ENCODE measurements at regions not wholly inside any gene's neighbourhood (a gene's known extent, or its start where the extent isn't known, plus 50 kb on each side); places are given as distances from the start of the nearest gene placed in this dataset.

DNA sequence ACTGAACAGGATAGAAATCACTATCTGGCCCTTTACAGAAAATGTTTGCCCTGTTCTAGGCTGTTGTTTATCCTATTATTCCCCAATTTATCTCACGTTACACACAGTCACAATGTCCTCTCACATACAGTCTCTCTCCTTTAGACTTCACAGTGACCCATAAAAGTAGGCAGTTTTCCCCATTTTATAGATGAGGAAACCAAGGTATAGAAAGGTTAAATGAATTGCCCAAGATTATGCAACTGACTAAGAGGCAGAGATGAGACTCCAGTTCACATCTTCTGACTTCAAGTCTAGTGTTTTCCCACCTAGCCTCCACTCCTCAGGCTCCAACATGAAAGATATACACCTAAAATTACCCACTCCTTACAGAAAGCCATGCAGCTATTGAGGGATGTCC lies 99.3 kb upstream of the PLCL2 start:
- no peaks in the 10 kb centered on the region for H3K79me2 ChIP-seq (ENCODE audit: control insufficient read depth, insufficient read depth, low read length)
- no peak overlapping the region for H3K9ac ChIP-seq (ENCODE audit: insufficient read depth in 1 of 2, low read depth in 2 of 2, low read length in 2 of 2)
- FAIRE-seq (no peak), ATAC-seq (no peak), DNase-seq (ENCODE audit: extremely low read depth in 1 of 4, low spot score in 3 of 4) (no peak)
- 0 out of 5 replicates have a peak, but pooled peaks cover 0 to 5% of the 10 kb centered on the region in 2 experiments for H3K27me3 ChIP-seq (ENCODE audit: control insufficient read depth in 2 of 2, insufficient read depth in 2 of 2, low read length in 2 of 2)
- no peak overlapping the region for H3K27ac ChIP-seq (ENCODE audit: extremely low read depth, low read depth, low read length)
- BruUV-seq (replicated peaks) = no TSS peak
- POLR2A ChIA-PET = no interaction called here
- H4K20me1 ChIP-seq (replicated peaks; ENCODE audit: control insufficient read depth, insufficient read depth, low read length) = no peaks in the 10 kb centered on the region
- H3K36me3 ChIP-seq (ENCODE audit: control insufficient read depth, insufficient read depth, low read length) = no peaks in the 10 kb centered on the region
- H3K9me1 ChIP-seq (ENCODE audit: control insufficient read depth, insufficient read depth, low read length) = no peaks in the 10 kb centered on the region
- CTCF ChIA-PET (ENCODE audit: low intra/inter-chr PET ratio) = no interaction called here
- H3K4me3 ChIP-seq = no peak overlapping the region
- no peaks in the 10 kb centered on the region for H3K9me3 ChIP-seq (replicated peaks; ENCODE audit: control insufficient read depth, insufficient read depth, low read depth, low read length)
- in situ Hi-C loops (cut with MboI) (no loop called here), intact Hi-C loops (cut with micrococcal nuclease) (no loop called here)
- H3K4me1 ChIP-seq (replicated peaks in 1 of 2; ENCODE audit: control insufficient read depth in 2 of 2, insufficient read depth in 2 of 2, low read length in 2 of 2) = no peaks in the 10 kb centered on the region
- H2AFZ ChIP-seq (ENCODE audit: low read depth, low read length) = no peak overlapping the region
- TF ChIP-seq HDAC3 (IDR thresholded peaks at IDR 0.05; ENCODE audit: borderline replicate concordance, partially characterized antibody) (no peak), PURB (CRISPR knock-in tag; IDR thresholded peaks at IDR 0.05; ENCODE audit: low read depth) (no peak), PHB2 (IDR thresholded peaks at IDR 0.05; ENCODE audit: low read depth) (no peak), ZNF445 (CRISPR knock-in tag; IDR thresholded peaks at IDR 0.05; ENCODE audit: low read depth) (no peak), SIN3B (IDR thresholded peaks at IDR 0.05; ENCODE audit: low read depth) (no peak), CBX2 (IDR thresholded peaks at IDR 0.05; ENCODE audit: insufficient read depth, low read length, poor library complexity, severe bottlenecking) (no peak), EGR1 (conservative IDR thresholded peaks at IDR 0.05) (no peak), JUND (IDR thresholded peaks at IDR 0.05; ENCODE audit: borderline replicate concordance, low read depth, low read length) (no peak), JUND (tag; IDR thresholded peaks at IDR 0.05; ENCODE audit: borderline replicate concordance, low read depth, low read length) (no peak), ATF7 (IDR thresholded peaks at IDR 0.05) (no peak), GATAD2B (IDR thresholded peaks at IDR 0.05; ENCODE audit: borderline replicate concordance) (no peak), ZNF408 (CRISPR knock-in tag; IDR thresholded peaks at IDR 0.05; ENCODE audit: low read depth) (no peak), TARDBP (IDR thresholded peaks at IDR 0.05) (no peak), U2AF1 (optimal IDR thresholded peaks at IDR 0.05; ENCODE audit: low read depth, low read length) (no peak), ZNF717 (CRISPR knock-in tag; IDR thresholded peaks at IDR 0.05) (no peak), KHSRP (IDR thresholded peaks at IDR 0.05) (no peak), IRF2 (CRISPR knock-in tag; IDR thresholded peaks at IDR 0.05) (no peak)
- TF ChIP-seq, protein P1, sequence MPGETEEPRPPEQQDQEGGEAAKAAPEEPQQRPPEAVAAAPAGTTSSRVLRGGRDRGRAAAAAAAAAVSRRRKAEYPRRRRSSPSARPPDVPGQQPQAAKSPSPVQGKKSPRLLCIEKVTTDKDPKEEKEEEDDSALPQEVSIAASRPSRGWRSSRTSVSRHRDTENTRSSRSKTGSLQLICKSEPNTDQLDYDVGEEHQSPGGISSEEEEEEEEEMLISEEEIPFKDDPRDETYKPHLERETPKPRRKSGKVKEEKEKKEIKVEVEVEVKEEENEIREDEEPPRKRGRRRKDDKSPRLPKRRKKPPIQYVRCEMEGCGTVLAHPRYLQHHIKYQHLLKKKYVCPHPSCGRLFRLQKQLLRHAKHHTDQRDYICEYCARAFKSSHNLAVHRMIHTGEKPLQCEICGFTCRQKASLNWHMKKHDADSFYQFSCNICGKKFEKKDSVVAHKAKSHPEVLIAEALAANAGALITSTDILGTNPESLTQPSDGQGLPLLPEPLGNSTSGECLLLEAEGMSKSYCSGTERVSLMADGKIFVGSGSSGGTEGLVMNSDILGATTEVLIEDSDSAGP (CRISPR knock-in tag; IDR thresholded peaks at IDR 0.05) = no peak
- TF ChIP-seq, protein P2, sequence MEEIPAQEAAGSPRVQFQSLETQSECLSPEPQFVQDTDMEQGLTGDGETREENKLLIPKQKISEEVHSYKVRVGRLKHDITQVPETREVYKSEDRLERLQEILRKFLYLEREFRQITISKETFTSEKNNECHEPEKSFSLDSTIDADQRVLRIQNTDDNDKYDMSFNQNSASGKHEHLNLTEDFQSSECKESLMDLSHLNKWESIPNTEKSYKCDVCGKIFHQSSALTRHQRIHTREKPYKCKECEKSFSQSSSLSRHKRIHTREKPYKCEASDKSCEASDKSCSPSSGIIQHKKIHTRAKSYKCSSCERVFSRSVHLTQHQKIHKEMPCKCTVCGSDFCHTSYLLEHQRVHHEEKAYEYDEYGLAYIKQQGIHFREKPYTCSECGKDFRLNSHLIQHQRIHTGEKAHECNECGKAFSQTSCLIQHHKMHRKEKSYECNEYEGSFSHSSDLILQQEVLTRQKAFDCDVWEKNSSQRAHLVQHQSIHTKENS (CRISPR knock-in tag; IDR thresholded peaks at IDR 0.05) = no peak
- TF ChIP-seq, protein P3, sequence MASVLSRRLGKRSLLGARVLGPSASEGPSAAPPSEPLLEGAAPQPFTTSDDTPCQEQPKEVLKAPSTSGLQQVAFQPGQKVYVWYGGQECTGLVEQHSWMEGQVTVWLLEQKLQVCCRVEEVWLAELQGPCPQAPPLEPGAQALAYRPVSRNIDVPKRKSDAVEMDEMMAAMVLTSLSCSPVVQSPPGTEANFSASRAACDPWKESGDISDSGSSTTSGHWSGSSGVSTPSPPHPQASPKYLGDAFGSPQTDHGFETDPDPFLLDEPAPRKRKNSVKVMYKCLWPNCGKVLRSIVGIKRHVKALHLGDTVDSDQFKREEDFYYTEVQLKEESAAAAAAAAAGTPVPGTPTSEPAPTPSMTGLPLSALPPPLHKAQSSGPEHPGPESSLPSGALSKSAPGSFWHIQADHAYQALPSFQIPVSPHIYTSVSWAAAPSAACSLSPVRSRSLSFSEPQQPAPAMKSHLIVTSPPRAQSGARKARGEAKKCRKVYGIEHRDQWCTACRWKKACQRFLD (CRISPR knock-in tag; IDR thresholded peaks at IDR 0.05) = no peak
- H3K4me2 ChIP-seq (ENCODE audit: insufficient read depth, low read length) = no peak overlapping the region
- 0% methylated on average over 1 of the region's 1 CpG for WGBS (ENCODE audit: insufficient coverage, low coverage, missing lambda C conversion rate)

Measured in K562 (cell line).